GM10266 (cell line): ENCODE measurements at regions not wholly inside any gene's neighbourhood (a gene's known extent, or its start where the extent isn't known, plus 50 kb on each side); places are given as distances from the start of the nearest gene placed in this dataset.
A peak's percentile ranks its signal among the peaks of the same experiment; 100 is the strongest.

Experiments
- DNase-seq: peaks from one replicate; pipeline ENCODE4 v3.0.0; 2012; ENCODE audit errors: extremely low spot score
- TF ChIP-seq, protein P1 (sequence below): IDR thresholded peaks from 2 replicates; pipeline ENCODE4 v1.5.1; 2012; ENCODE audit warnings: mild to moderate bottlenecking, low read depth; ENCODE audit not compliant: control insufficient read depth, insufficient read depth; ENCODE audit errors: missing control alignments

DNA sequence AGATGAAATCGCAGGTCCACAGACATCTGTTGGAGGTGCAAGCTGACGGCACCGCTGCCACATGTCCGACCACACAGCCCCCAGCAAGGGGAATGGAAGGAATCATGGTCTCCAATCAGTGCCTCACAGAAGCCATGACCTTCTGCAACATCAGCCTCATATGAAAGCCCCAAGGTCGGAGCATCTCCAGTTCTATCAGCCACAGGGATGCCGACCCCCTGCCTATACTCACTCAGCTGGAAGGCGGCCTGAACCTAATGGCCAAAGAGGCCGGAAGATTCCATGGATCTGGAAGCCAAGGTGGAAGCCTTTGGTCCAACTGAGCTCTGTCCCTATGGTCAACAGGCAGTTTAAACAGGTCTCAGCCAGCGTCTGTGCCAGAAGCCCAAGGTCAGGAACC is 278.8 kb downstream of the TNS1 start:
- TF ChIP-seq, protein P1, sequence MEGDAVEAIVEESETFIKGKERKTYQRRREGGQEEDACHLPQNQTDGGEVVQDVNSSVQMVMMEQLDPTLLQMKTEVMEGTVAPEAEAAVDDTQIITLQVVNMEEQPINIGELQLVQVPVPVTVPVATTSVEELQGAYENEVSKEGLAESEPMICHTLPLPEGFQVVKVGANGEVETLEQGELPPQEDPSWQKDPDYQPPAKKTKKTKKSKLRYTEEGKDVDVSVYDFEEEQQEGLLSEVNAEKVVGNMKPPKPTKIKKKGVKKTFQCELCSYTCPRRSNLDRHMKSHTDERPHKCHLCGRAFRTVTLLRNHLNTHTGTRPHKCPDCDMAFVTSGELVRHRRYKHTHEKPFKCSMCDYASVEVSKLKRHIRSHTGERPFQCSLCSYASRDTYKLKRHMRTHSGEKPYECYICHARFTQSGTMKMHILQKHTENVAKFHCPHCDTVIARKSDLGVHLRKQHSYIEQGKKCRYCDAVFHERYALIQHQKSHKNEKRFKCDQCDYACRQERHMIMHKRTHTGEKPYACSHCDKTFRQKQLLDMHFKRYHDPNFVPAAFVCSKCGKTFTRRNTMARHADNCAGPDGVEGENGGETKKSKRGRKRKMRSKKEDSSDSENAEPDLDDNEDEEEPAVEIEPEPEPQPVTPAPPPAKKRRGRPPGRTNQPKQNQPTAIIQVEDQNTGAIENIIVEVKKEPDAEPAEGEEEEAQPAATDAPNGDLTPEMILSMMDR = no peak
- no peak for DNase-seq

DNA sequence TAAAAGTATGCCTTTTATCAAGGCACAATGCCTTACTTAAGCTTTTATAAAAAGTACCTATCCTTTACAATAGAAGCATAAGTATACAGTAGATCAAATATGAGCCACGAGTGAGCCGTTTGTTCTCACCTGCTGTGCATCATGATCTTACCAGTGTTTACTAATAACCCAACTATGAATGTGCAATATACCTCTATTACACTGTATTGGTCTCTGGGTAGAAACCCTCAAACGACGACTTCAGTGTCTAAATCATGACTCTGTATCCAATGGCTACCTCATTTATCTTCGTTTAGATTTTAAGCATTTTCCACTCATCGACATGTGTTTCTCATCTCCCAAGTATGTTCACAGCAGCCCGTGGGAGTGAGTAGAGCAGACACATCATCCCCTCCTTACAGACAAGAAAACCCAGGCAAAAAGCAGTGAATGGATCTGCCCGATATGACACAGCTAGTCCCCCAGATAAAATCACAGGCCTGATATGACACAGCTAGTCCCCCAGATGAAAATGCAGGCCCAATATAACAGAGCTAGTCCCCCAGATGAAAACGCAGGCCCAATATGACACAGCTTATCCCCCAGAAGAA is 279.8 kb downstream of the TNS1 start:
- TF ChIP-seq, protein P1 = no peak
- DNase-seq = no peak

DNA sequence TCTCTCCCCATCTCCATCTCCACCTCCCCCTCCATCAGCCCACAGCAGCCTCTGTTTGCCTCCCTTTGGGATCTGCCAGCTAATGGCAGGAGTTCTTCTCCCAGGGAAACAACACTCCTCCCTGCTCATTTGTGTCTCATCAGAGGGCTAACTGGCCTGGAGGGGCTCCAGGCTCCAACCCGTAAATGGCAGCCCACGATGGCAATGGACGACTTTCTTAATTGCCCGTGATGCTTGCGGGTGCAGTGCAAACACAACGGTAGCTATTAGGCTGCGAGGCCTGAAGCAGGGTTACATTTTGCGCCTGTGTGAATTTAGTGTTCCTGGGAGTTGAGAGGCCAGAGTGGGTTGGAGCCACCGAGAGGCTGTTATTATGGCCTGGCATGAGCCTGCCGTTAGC is 285.1 kb downstream of the TNS1 start:
- TF ChIP-seq, protein P1 = no peak

DNA sequence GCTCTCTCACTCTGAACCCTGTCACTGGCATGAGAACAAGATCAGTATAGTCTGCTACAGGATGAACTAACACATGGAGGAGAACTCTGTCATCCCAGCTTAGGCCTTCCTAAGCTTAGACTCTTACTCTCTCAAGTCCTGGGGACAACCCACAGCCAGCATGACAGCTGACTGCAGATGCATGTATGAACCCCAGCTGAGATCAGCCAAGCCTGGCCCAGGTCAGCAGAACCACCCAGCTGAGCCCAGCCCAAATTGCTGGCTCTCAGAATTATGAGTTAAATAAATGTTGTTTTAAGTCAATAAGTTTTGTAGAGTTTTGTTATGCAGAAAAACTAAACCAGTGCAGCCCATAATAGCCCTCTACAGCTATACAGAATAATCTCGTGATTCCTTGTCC is 287.3 kb downstream of the TNS1 start:
- TF ChIP-seq, protein P1 = no peak
- no peak for DNase-seq

More for the DNA sequence above, 285.1 kb downstream of the TNS1 start:
- no peak for DNase-seq

DNA sequence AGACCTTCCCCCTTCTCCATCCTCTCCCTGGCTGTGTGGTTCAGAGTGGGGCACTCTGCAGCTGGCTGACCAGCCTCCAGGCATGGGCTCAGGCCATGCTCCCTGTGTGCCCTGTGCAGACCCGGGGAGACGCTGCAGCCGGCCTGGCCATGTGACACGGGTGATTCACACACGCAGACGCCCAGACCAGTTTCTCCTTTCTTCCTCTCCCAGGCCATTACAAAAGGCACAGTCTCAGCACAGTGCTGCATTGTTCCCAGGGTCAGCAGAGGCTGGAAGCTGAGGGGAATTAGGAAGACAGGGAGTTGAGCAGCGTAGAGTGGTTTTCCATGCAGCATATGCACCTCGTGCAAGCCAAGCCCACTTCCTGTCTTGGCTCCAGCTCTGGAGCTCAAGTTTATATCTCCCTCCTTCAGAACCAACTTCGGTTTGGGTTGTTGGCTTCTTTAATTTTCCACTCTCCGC is 288.5 kb downstream of the TNS1 start:
- TF ChIP-seq, protein P1 = no peak
- no peak for DNase-seq

DNA sequence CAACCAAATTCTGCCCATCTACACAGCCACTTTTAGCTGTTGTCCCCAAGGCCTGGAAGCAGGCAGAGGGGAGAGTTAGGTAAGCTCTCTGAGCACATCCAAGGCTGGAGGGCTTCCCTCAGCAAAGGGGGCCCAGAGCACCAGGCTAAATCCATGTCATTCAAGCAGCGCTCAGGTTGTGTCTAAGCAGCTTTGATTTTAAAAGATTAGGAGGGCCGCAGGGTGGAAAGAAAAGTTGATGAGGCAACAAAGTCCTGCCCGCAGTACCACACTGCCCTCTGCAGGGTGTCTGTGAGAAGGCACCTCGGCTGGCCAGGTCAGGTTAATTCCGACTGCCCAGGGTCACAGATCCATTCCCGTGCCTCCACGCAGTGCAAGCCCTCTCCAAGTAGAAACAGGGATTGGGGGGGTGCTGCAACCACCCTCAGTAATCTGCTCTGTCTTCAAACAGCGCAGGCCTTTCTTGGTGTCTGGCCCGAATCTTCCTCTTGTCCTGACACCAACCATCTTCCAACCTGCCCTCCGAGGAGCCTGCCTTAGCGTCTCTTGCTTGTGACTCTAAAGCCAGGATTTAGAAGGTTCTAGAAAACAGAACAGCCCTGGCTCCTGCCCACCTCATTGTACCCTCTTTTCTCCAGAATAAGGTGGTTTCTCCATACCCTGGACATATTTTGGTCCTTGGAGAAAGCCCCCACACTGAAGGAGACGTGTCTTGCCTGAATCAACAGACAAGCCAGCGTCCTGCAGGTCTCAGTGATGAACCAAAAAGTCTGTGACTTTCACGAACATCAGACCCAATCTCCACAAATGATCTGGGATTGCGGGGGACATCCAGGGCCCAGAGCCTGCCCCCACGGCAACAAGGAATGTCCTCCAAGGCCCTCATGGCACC is 289.2 kb downstream of the TNS1 start:
- peak; percentile 62 for DNase-seq
- TF ChIP-seq, protein P1 = peak; percentile 89

DNA sequence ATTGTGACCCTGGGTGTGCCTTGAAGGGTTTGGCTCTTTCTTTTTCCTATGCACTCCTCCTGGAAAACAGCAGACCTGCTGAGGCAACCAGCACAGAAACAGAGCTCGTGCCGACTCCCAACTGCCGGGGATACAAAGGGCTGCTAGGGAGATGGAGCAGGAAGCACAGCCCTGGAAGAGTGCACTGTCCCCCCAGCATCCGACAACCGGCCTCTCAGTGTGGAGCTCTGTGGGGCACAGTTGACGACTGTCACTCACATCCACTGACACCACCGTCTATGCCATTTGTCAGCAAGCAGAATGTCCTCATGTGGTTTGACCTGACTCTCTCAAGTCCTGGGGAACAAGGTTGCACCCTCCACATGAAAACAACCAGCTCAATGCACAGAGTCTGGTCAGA is 290.4 kb downstream of the TNS1 start:
- DNase-seq = no peak
- TF ChIP-seq, protein P1 = no peak
